Heart left ventricle (tissue), 13 donors: ENCODE measurements at regions not wholly inside any gene's neighbourhood (a gene's known extent, or its start where the extent isn't known, plus 50 kb on each side); places are given as distances from the start of the nearest gene placed in this dataset.

Experiments
- CTCF ChIP-seq, 12 donors: fragments of 200-600 bp; sonication (generic) in 4 of 12; IDR thresholded peaks; one replicate each; pipeline versions ENCODE4 v1.5.0 to v1.8.0; 2018 to 2022; ENCODE audit warnings: antibody characterized with exemption in 12 of 12, mild to moderate bottlenecking in 5 of 12
- POLR2A ChIP-seq, 2 donors: fragments of 450-650 bp; IDR thresholded peaks; one replicate each; pipeline ENCODE4 v1.6.1; 2017; ENCODE audit warnings: antibody characterized with exemption in 2 of 2, mild to moderate bottlenecking in 2 of 2, moderate library complexity in 2 of 2
- donor health status: ischemic (EF 13 %, LVEDD 7.1; RV severe dilation, severe dysfunction).
- donor health status: DM: no; HTN: yes; CAD: no.
- donor health status: DM: no; HTN: no; CAD: no.
- donor health status: ischemic (EF 25% LVEDD 6.9; RV normal size, moderate dysfunction).
- donor health status: ischemic (EF 25% LVEDD 5.7; RV mildly dilated, moderate dysfunction).
- donor health status: ischemic (EF 35%, LVEDD 5.7; RV mildly dilated, moderate dysfunction).
- donor health status: nonischemic (EF 11% LVEDD 7.7; RV severe dilation, severe dysfunction).
- donor health status: DM: yes; HTN: yes; CAD: no.
- donor health status: PGD.
- donor health status: ischemic (EF 29% LVEDD 5.4; RV normal size, mild dysfunction).
- donor health status: nonischemic (EF 23%, LVEDD 6.1; RV moderate dilation, normal function).

- TF ChIP-seq CTCF (IDR thresholded peaks at IDR 0.05): no peak
- no peak for TF ChIP-seq POLR2A (IDR thresholded peaks at IDR 0.05)
Observed at GRCh38 chr10:61350068-61350467, 103.1 kb downstream of the TMEM26 start.
